Right ventricle myocardium superior (tissue), 1 donor: ENCODE measurements at regions not wholly inside any gene's neighbourhood (a gene's known extent, or its start where the extent isn't known, plus 50 kb on each side); places are given as distances from the start of the nearest gene placed in this dataset.

ENCODE experiments used
- ATAC-seq: fragments of 200-7000 bp; cut with Tn5 transposase; one replicate; pipeline ENCODE4 v1.9.1; 2020; ENCODE audit warnings: mild to moderate bottlenecking; ENCODE audit not compliant: poor library complexity
- DNase-seq: peaks from one replicate; pipeline ENCODE4 v3.0.0-alpha.2; 2020
- intact Hi-C: fragments of 100-400 bp; cut with DNase I; formaldehyde crosslinking; loops from one replicate; pipeline ENCODE4 v1.11.2; 2022
- donor health status: DM: no; HTN: yes; CAD: no; lungs with severe emphysema.

DNA sequence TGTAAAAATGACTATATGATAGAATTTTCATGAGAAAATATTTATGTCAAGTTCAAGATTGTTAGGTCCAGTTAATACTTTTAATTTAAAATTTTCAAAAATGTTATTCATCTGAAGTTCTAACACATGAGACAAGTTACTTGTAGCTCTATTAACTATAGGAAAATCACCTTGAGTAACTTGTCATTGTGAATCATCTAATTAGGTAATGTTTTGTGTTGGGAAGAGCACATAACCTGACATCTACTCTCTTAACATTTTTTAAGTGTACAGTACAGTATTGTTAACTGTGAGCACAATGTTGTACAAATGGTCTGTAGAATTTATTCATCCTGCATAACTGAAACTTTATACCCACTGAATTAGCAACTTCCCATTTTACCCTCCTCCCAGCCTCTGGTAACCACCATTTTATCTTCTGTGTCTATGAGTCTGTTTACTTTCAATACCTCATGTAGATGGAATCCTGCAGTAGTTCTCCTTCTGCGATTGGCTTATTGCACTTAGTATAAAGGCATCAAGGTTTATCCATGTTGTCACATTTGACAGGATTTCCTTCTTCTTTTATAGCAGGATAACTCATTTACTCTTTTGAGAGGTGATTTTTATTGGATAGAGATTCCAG, 54.6 kb downstream of the ARL4A start:
- intact Hi-C loops = no loop called here
- DNase-seq = no peak
- no peak for ATAC-seq

- intact Hi-C loops = no loop called here
- no peak for ATAC-seq
Observed at GRCh38 chr7:12746211-12746610, 58.8 kb downstream of the ARL4A start.

DNA sequence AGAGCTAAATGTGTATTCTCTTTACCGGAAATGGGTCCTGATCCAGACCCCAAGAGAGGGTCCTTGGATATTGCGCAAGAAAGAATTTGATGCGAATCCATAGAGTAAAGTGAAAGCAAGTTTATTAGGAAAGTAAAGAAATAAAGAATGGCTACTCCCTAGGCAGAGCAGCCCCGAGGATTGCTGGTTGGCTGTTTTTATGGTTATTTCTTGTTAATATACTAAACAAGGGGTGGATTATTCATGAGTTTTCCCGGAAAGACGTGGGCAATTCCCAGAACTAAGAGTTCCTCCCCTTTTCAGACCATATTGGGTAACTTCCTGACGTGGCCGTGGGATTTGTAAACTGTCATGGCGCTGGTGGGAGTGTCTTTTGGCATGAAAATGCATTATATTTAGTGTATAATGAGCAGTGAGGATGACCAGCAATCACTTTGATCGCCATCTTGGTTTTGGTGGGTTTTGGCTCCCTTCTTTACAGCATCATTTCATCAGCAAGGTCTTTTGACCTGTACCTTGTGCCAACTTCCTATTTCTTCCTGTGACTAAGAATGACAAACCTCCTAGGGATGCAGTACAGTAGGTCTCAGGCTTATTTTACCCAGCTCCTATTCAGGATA, 60.4 kb downstream of the ARL4A start:
- no peak for DNase-seq
- no peak for ATAC-seq
- intact Hi-C loops = no loop called here

More at GRCh38 chr7:12746211-12746610, 58.8 kb downstream of the ARL4A start:
- DNase-seq = no peak

- intact Hi-C loops = no loop called here
- ATAC-seq (no peak), DNase-seq (no peak)
Observed at GRCh38 chr7:12749069-12749468, 61.6 kb downstream of the ARL4A start.

DNA sequence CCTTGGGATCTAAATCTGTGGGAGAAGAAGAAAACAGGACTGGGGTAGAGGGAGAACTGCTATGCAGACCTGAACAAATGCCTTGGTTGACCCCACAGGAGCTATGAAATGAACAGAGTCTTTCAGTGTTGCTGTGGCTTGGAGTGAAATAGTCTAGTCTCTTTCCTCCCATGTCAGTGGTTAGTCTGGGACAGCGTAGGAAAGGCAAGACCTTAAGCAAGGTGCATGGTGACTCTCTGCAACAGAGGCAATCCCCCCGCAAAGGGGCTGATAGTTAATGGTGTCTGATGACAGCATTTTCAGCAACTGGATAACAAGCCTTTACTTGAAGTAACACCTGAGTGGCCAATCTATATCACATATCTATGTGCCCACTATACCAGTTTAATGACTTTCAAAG, 62.3 kb downstream of the ARL4A start:
- ATAC-seq (no peak), DNase-seq (no peak)
- intact Hi-C loops = no loop called here

- intact Hi-C loops = no loop called here
- ATAC-seq = no peak
- no peak for DNase-seq
Observed at GRCh38 chr7:12751764-12752163, 64.3 kb downstream of the ARL4A start.

DNA sequence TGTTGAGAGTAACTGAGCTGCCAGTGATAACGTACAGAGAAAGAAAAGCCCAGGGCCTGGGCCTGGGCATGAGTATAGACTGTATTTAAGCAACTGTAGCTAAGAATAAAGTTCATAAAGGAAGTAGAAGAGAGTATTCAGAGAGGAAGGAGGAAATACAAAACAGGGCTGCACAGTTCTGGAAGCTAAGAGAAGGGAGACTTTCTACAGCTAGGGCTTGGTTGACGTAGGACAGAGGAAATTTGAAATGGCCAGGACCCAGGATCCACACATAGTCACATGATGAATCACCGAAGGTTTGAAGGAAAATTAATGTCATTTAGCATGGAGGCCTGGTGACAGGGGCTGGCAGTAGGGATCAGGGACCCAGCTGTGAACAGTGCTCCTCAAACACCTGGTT, 66.7 kb downstream of the ARL4A start:
- DNase-seq (no peak), ATAC-seq (no peak)
- intact Hi-C loops = no loop called here

DNA sequence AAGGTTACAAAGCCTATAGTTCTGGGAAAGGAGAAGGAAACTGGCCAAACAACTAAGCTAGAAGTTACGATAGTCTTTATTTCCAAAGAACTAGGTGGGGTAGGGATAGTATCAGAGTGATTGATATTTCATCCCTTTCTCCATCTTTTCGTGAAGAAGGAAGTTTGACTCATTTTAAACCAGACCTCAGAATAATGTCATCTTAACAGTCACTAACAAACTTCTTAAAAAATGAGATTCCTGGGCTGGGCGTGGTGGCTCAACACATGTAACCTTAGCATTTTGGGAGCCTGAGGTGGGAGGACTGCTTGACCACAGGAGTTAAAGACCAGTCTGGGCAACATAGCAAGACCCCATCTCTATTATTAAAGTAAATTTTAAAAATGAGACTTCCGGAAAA, 69.4 kb downstream of the ARL4A start:
- DNase-seq (no peak), ATAC-seq (no peak)
- intact Hi-C loops = no loop called here

DNA sequence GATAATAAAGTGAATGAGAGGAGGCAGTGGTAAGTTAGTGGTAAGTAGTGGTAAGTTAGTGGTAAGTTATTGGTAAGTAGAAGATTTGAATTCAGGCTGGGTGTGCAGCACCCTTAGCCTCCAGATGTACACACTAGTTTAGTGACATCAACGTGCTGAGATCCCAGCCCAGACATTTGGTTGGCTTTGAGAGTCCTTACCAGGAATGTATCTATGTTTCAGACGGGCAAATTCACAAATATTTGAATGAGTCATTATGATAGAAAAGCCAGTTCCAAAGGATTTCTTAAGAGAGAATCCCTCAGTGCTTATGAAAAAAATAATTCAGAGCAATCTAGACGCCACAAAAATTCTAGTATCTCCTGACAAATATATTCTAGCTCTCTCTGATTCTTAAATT, 70.0 kb downstream of the ARL4A start:
- no peak for ATAC-seq
- intact Hi-C loops = no loop called here
- DNase-seq = no peak

DNA sequence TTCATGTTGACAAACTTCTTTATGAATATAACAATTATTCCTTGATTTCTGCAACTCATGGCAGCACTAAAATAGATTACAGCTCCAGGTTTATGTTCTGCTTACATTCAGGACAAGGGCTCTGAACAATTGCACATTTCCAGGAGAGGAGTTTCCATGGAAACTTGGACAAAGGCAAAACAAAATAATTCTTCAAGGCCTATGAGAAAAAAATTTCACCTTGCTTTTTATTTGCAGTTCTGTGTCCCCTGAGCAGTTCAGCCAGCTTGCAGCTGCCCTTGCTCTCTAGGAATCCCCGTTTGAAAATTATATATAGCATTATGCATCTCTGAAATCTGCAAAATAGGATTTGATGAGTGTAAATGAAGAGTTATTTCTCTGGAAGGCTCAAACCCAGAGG, 71.7 kb downstream of the ARL4A start:
- intact Hi-C loops = no loop called here
- DNase-seq = no peak
- ATAC-seq = no peak

DNA sequence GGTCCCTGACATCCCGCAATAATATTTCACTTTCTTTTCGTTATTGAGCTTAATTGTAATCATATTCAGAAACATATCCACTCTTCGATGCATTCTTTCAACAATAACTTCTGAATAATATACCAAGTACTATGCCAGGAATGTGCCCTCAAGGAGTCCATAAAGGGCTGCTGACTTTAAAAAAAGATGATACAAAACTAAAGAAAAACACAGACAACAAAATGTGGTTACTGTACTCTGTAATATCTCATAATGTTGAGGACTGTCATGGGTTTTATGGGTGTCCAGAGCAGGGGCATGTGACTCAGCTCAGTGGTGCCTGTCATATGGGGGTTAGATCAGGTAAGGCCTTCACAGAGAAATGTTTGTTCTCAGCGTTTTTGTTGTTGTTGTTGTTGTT, 73.7 kb downstream of the ARL4A start:
- DNase-seq (no peak), ATAC-seq (no peak)
- intact Hi-C loops = no loop called here

- intact Hi-C loops = no loop called here
- no peak for DNase-seq
- ATAC-seq = no peak
Observed at GRCh38 chr7:12761691-12762090, 74.3 kb downstream of the ARL4A start.

DNA sequence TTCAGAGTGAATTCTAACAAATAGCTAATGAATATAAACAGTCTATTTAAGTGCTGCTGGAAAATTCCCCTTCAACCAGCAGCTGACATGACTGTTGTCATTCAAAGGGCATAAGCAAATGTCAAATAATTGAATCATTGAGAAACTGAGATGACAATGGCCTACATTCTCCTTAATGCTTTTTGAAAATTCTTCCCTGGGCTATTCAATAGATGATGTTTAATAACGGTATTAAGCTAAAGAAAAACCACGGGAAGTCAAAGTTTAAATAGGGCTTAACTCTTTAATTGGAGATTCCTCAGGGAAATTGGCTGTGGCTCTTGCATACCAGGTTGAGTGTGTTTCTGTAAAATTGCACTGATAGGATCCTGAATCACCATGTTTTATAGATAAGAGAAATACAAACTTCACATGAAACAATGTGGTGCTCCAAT, 77.0 kb downstream of the ARL4A start:
- intact Hi-C loops = no loop called here
- DNase-seq (no peak), ATAC-seq (no peak)

DNA sequence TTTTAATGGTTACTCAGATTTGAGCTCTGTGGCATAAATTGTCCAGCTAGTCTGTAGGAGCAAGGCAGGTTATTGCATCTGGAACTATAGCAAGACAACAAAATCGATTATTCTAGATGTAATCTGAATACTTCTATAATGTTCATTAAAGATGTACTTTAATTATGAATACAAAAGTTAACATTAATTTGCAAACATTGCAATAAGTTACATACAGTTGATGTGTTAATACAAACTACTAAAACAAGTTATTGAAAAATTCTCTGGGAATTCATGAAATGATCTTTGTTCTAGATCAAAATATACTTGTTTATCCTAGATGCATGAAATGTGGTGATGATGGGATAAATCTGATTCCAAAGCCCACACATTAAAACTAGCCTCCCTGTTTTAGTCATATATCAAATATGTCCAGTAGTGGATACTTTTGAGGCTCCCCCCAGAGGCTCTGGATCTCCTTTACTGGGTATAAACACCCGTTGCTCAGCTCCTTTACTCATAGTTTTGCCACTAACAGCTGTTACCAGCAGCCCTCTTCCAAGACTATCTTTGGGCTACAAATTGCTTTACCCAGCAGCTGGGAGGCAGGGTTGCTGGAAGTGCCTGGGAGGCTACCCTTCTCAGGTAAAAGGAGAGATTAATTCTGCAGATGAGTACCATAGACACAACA, 78.1 kb downstream of the ARL4A start:
- ATAC-seq = no peak
- intact Hi-C loops = no loop called here
- no peak for DNase-seq

DNA sequence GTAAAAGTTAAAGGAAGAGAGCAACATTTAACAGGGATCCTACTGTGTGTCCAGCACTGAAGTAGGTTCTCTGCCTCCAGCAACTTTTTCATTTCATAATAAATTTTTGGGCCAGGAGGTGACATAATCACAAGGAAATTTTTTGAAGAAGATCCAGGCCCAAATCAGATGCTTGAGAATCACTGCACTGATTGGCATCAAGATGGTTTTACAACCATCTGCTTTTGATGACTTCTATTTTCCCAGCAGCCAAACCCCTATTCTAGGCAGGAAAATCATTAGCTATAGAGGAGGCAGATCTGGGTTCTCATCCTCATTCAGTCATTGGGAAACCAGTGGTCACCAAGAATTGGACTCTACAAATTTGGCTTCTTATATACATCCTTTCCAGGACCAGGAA, 79.0 kb downstream of the ARL4A start:
- ATAC-seq = no peak
- intact Hi-C loops = no loop called here

DNA sequence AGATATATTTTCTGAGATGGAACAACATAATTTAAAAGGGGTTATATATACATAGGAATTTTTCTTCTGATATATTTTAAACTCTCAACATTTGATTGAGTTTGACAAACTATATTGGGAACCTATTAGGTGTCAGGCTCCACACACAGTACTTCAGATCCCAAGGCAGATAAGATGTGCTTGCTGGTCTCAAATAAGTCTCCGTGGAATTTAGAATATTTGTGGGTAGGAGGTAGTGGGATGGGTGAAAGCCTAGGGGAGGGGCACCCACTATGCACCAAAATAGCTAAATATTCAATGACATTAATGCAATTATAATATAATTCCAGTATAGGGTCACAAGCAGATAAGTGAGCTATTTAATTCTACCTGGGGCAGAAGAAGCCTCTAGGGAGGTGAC, 81.5 kb downstream of the ARL4A start:
- intact Hi-C loops = no loop called here
- no peak for ATAC-seq
- no peak for DNase-seq

More for the DNA sequence above, 79.0 kb downstream of the ARL4A start:
- no peak for DNase-seq

- ATAC-seq = no peak
- intact Hi-C loops = no loop called here
- no peak for DNase-seq
Observed at GRCh38 chr7:12769444-12769843, 82.0 kb downstream of the ARL4A start.

GRCh38 chr7:12770227-12770975, 83.0 kb downstream of the ARL4A start:
- DNase-seq (peak; percentile 45), ATAC-seq (peak; percentile 77)
- intact Hi-C loops = no loop called here

- peak; percentile 91 for ATAC-seq
- peak; percentile 52 for DNase-seq
- intact Hi-C loops = no loop called here
Observed at GRCh38 chr7:12771378-12771877, 84.0 kb downstream of the ARL4A start.
